PFSK-1 (cell line): ENCODE measurements at regions not wholly inside any gene's neighbourhood (a gene's known extent, or its start where the extent isn't known, plus 50 kb on each side); places are given as distances from the start of the nearest gene placed in this dataset.

Experiments used
- POLR2AphosphoS5 ChIP-seq: IDR thresholded peaks from 2 replicates; pipeline ENCODE4 v1.6.1; 2012; ENCODE audit warnings: low read depth, mild to moderate bottlenecking, control low read depth, low read length, moderate library complexity
- TAF1 ChIP-seq: IDR thresholded peaks from 2 replicates; pipeline ENCODE4 v1.6.1; 2012; ENCODE audit warnings: low read length, control low read depth, borderline replicate concordance; ENCODE audit not compliant: insufficient read depth
- TF ChIP-seq, protein P1 (sequence below), 2 experiments: IDR thresholded peaks; 2 replicates each; pipeline versions ENCODE4 v1.6.1 to v1.8.0; 2011 to 2012; ENCODE audit warnings: low read depth in 2 of 2, low read length in 2 of 2, control low read depth in 1 of 2, inconsistent platforms in 1 of 2, mild to moderate bottlenecking in 1 of 2, moderate library complexity in 1 of 2; ENCODE audit not compliant: insufficient read depth in 1 of 2

DNA sequence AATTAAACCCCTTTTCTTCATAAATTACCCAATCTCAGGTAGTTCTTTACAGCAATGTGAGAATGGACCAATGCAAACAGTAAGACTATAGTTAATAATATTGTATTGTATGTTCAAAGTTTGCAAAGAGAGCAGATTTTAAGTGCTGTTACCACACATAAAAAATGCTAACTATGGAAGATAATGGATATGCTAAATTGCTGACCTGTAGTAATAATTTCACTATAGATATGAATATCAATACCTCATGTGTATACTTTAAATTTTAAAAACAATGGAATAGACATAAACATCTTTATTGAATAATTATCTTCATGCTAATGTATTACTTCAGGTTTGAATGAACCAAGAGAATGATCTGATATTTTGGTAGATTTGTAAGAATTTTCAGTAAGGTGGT lies 552.4 kb upstream of the CHRM3 start:
- TF ChIP-seq, protein P1, sequence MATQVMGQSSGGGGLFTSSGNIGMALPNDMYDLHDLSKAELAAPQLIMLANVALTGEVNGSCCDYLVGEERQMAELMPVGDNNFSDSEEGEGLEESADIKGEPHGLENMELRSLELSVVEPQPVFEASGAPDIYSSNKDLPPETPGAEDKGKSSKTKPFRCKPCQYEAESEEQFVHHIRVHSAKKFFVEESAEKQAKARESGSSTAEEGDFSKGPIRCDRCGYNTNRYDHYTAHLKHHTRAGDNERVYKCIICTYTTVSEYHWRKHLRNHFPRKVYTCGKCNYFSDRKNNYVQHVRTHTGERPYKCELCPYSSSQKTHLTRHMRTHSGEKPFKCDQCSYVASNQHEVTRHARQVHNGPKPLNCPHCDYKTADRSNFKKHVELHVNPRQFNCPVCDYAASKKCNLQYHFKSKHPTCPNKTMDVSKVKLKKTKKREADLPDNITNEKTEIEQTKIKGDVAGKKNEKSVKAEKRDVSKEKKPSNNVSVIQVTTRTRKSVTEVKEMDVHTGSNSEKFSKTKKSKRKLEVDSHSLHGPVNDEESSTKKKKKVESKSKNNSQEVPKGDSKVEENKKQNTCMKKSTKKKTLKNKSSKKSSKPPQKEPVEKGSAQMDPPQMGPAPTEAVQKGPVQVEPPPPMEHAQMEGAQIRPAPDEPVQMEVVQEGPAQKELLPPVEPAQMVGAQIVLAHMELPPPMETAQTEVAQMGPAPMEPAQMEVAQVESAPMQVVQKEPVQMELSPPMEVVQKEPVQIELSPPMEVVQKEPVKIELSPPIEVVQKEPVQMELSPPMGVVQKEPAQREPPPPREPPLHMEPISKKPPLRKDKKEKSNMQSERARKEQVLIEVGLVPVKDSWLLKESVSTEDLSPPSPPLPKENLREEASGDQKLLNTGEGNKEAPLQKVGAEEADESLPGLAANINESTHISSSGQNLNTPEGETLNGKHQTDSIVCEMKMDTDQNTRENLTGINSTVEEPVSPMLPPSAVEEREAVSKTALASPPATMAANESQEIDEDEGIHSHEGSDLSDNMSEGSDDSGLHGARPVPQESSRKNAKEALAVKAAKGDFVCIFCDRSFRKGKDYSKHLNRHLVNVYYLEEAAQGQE (IDR thresholded peaks at IDR 0.05; ENCODE audit: insufficient read depth in 1 of 2, low read depth in 2 of 2, low read length in 2 of 2) = no peak
- no peak for TF ChIP-seq TAF1
- no peak for TF ChIP-seq POLR2AphosphoS5
